ENCODE measurements at regions not wholly inside any gene's neighbourhood (a gene's known extent, or its start where the extent isn't known, plus 50 kb on each side); places are given as distances from the start of the nearest gene placed in this dataset.
A peak's percentile ranks its signal among the peaks of the same experiment; 100 is the strongest.

GRCh38 chr5:1743061-1743768 is 56.4 kb downstream of the MRPL36 start:
- H3K9me3 Mint-ChIP-seq, result peaks cover 2 to 16% (median 8%) of the 10 kb centered on the region in 7 donors
- Histone ChIP-seq H4K20me1 (ENCODE audit: insufficient read depth, low read length) (no peaks in the 10 kb centered on the region), H3K9ac (ENCODE audit: insufficient read depth, low read length, poor library complexity, severe bottlenecking) (no peak overlapping the region), H3K27ac (ENCODE audit: low read depth in 1 of 2, low read length in 2 of 2) (no peak overlapping the region), H3K4me1 (ENCODE audit: control insufficient read depth in 1 of 2, insufficient read depth in 2 of 2, low read length in 2 of 2) (no peaks in the 10 kb centered on the region), H3K4me3 (replicated peaks in 1 of 3; ENCODE audit: low read depth in 2 of 3, low read length in 3 of 3) (no peak overlapping the region), H2AFZ (ENCODE audit: insufficient read depth, low read depth, low read length, poor library complexity, severe bottlenecking) (no peak overlapping the region), H3K27me3 (ENCODE audit: control insufficient read depth in 2 of 2, insufficient read depth in 2 of 2, low read length in 2 of 2) (no peaks in the 10 kb centered on the region), H3K36me3 (replicated peaks in 1 of 2; ENCODE audit: control insufficient read depth in 1 of 2, insufficient read depth in 2 of 2, low read length in 2 of 2) (no peaks in the 10 kb centered on the region), H3K9me3 (replicated peaks in 1 of 2; ENCODE audit: control insufficient read depth in 1 of 2, insufficient read depth in 1 of 2, low read length in 2 of 2) (peaks cover 0 to 7% of the 10 kb centered on the region in 2 donors), H3K4me2 (replicated peaks; ENCODE audit: extremely low read depth, low read length, poor library complexity, severe bottlenecking) (no peak overlapping the region), H3K79me2 (ENCODE audit: insufficient read depth, low read length) (no peaks in the 10 kb centered on the region)
- peaks cover 0 to 9% (median 7%) of the 10 kb centered on the region in 3 donors for H3K27me3 Mint-ChIP-seq (ENCODE audit: low read depth in 3 of 3)
- no peak for TF ChIP-seq CTCF (IDR thresholded peaks at IDR 0.05)
- H3K36me3 Mint-ChIP-seq, result no peaks in the 10 kb centered on the region
- intact Hi-C loops (cut with micrococcal nuclease), result no loop called here
- no peak overlapping the region for H3K4me3 Mint-ChIP-seq
- 83% methylated on average over 5 of the region's 5 CpGs for whole genome bisulfite sequencing (ENCODE audit: insufficient coverage)
- DNase-seq, result no peak
- H3K4me1 Mint-ChIP-seq, result no peaks in the 10 kb centered on the region
- H3K27ac Mint-ChIP-seq, result no peak overlapping the region

- no peak overlapping the region for H3K27ac ChIP-seq (ENCODE audit: low read depth in 1 of 2, low read length in 2 of 2)
- H3K9ac ChIP-seq (ENCODE audit: insufficient read depth, low read length, poor library complexity, severe bottlenecking), result no peak overlapping the region
- no peak overlapping the region for H3K4me2 ChIP-seq (replicated peaks; ENCODE audit: extremely low read depth, low read length, poor library complexity, severe bottlenecking)
- H2AFZ ChIP-seq (ENCODE audit: insufficient read depth, low read depth, low read length, poor library complexity, severe bottlenecking), result no peak overlapping the region
- H3K9me3 ChIP-seq (replicated peaks in 1 of 2; ENCODE audit: control insufficient read depth in 1 of 2, insufficient read depth in 1 of 2, low read length in 2 of 2), result peaks cover 0 to 7% of the 10 kb centered on the region in 2 donors
- intact Hi-C loops (cut with micrococcal nuclease), result no loop called here
- Mint-ChIP-seq H3K9me3 (peaks cover under 1 to 16% (median 7%) of the 10 kb centered on the region in 7 donors), H3K27ac (no peak overlapping the region), H3K4me1 (no peaks in the 10 kb centered on the region), H3K27me3 (ENCODE audit: low read depth in 3 of 3) (peaks cover 0 to 8% (median 5%) of the 10 kb centered on the region in 3 donors), H3K36me3 (no peaks in the 10 kb centered on the region), H3K4me3 (no peak overlapping the region)
- peak; percentile 76 for TF ChIP-seq CTCF (IDR thresholded peaks at IDR 0.05)
- no peak overlapping the region for H3K4me3 ChIP-seq (replicated peaks in 1 of 3; ENCODE audit: low read depth in 2 of 3, low read length in 3 of 3)
- peak in 1 of 3 donors; percentile 0 for DNase-seq
- no peaks in the 10 kb centered on the region for H3K4me1 ChIP-seq (ENCODE audit: control insufficient read depth in 1 of 2, insufficient read depth in 2 of 2, low read length in 2 of 2)
- H3K36me3 ChIP-seq (replicated peaks in 1 of 2; ENCODE audit: control insufficient read depth in 1 of 2, insufficient read depth in 2 of 2, low read length in 2 of 2), result no peaks in the 10 kb centered on the region
- H4K20me1 ChIP-seq (ENCODE audit: insufficient read depth, low read length), result no peaks in the 10 kb centered on the region
- no peaks in the 10 kb centered on the region for H3K27me3 ChIP-seq (ENCODE audit: control insufficient read depth in 2 of 2, insufficient read depth in 2 of 2, low read length in 2 of 2)
- no peaks in the 10 kb centered on the region for H3K79me2 ChIP-seq (ENCODE audit: insufficient read depth, low read length)
- 10% methylated on average over 1 of the region's 3 CpGs for WGBS (ENCODE audit: insufficient coverage)
Observed at GRCh38 chr5:1737790-1738405, 61.7 kb downstream of the MRPL36 start.

All from CD14-positive monocyte (primary cell).